ENCODE measurements at regions not wholly inside any gene's neighbourhood (a gene's known extent, or its start where the extent isn't known, plus 50 kb on each side); places are given as distances from the start of the nearest gene placed in this dataset.

GRCh38 chr11:92919048-92919447 lies 50.4 kb upstream of the MTNR1B start:
- TF ChIP-seq CTCF (IDR thresholded peaks at IDR 0.05) (no peak), POLR2A (IDR thresholded peaks at IDR 0.05) (no peak)
